ENCODE measurements at regions not wholly inside any gene's neighbourhood (a gene's known extent, or its start where the extent isn't known, plus 50 kb on each side); places are given as distances from the start of the nearest gene placed in this dataset.

- TF ChIP-seq, protein P1, sequence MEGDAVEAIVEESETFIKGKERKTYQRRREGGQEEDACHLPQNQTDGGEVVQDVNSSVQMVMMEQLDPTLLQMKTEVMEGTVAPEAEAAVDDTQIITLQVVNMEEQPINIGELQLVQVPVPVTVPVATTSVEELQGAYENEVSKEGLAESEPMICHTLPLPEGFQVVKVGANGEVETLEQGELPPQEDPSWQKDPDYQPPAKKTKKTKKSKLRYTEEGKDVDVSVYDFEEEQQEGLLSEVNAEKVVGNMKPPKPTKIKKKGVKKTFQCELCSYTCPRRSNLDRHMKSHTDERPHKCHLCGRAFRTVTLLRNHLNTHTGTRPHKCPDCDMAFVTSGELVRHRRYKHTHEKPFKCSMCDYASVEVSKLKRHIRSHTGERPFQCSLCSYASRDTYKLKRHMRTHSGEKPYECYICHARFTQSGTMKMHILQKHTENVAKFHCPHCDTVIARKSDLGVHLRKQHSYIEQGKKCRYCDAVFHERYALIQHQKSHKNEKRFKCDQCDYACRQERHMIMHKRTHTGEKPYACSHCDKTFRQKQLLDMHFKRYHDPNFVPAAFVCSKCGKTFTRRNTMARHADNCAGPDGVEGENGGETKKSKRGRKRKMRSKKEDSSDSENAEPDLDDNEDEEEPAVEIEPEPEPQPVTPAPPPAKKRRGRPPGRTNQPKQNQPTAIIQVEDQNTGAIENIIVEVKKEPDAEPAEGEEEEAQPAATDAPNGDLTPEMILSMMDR (IDR thresholded peaks at IDR 0.05; ENCODE audit: insufficient read depth, low read depth, low read length, missing control alignments), result no peak
- no peak overlapping the region for H3K4me3 ChIP-seq (ENCODE audit: low read length)
- no peak for DNase-seq (ENCODE audit: low read depth)
These were observed 295.0 kb downstream of the CDCA7 start for GRCh38 chr2:173649527-173650219.

DNA sequence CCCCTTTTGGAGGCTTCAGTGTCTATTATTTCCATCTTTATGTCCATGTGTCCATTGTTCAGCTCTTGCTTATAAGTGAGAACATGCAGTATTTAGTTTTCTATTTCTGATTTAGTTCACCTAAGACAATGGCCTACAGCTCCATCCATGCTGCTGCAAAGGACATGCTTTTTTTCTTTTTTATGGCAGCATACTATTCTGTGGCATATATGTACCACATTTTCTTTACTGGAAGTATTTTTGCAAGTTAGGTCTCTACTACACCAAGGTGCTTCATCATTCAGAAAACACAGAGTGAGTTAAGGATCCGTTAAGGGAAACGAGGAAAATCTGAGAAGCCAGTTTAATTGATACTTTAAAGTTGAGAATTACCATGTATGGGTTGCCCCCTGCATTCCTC is 297.2 kb downstream of the CDCA7 start:
- no peak overlapping the region for H3K4me3 ChIP-seq (ENCODE audit: low read length)
- TF ChIP-seq, protein P1 (IDR thresholded peaks at IDR 0.05; ENCODE audit: insufficient read depth, low read depth, low read length, missing control alignments), result no peak
- no peak for DNase-seq (ENCODE audit: low read depth)

DNA sequence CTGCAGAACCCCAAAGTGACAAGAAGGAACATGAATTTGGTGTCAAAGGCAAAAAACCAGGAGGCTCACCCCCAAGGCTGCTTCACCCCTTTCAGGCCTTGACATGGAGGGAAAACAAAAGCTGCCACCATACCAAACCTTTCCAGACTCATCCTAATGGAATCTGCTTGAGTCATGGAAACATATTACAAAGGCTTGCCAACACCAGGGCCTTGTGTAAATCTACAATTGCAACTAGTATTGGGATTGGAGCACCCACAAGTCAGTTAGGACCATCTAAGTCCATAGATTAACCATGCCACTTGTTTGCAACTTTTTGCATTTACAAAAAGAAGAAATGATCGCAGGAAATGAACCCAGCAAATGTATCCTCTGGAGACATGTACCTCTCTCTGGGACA is 297.6 kb downstream of the CDCA7 start:
- no peak overlapping the region for H3K4me3 ChIP-seq (ENCODE audit: low read length)
- TF ChIP-seq, protein P1 (IDR thresholded peaks at IDR 0.05; ENCODE audit: insufficient read depth, low read depth, low read length, missing control alignments), result no peak
- DNase-seq (ENCODE audit: low read depth), result peak; percentile 93

DNA sequence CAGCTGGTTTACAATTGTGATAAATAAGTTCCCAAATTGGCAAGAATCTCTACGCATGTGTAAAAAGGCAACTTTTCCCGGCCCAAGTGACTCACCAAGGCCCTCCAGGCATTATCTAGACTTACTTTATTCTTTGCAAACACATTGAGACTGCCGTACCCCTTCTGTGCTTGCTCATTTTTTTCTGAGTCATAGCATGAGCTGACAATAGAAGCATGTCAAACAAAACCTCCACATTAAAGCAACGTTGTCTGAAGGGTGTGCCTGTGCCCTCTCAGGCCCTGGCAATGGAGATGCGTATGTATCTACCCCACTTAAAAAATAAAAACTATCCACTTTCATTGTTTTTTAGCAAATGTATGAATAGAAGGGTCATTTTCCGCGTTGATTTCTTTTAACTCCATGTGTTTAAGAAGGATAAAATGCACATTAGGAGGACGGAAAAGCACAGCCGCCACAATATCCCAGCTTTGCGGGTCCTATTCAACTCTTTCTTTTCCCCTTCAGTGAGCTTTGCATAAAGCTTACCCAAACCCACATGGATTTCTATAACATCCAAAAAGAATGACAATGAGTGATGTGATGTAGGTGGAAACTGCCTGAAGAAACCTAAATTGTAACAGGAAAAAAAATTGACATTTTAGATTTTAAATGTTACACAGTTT is 298.2 kb downstream of the CDCA7 start:
- peak overlapping the region; percentile 13 for H3K4me3 ChIP-seq (ENCODE audit: low read length)
- peak; percentile 99 for DNase-seq (ENCODE audit: low read depth)
- TF ChIP-seq, protein P1 (IDR thresholded peaks at IDR 0.05; ENCODE audit: insufficient read depth, low read depth, low read length, missing control alignments), result no peak

- H3K4me3 ChIP-seq (ENCODE audit: low read length), result peak overlapping the region; percentile 29
- TF ChIP-seq, protein P1 (IDR thresholded peaks at IDR 0.05; ENCODE audit: insufficient read depth, low read depth, low read length, missing control alignments), result no peak
- peak; percentile 66 for DNase-seq (ENCODE audit: low read depth)
These were observed 298.7 kb downstream of the CDCA7 start for GRCh38 chr2:173653432-173653805.

- peak overlapping the region; percentile 29 for H3K4me3 ChIP-seq (ENCODE audit: low read length)
- TF ChIP-seq, protein P1 (IDR thresholded peaks at IDR 0.05; ENCODE audit: insufficient read depth, low read depth, low read length, missing control alignments), result no peak
- peak; percentile 63 for DNase-seq (ENCODE audit: low read depth)
These were observed 299.7 kb downstream of the CDCA7 start for GRCh38 chr2:173654161-173654895.

Data from epithelial cell of esophagus (primary cell).